TTC549 (cell line): ENCODE measurements at regions not wholly inside any gene's neighbourhood (a gene's known extent, or its start where the extent isn't known, plus 50 kb on each side); places are given as distances from the start of the nearest gene placed in this dataset.
"Not testable (repeated sequence)": the region's sequence is repeated elsewhere in the genome, so short reads cannot be mapped to it uniquely, and the experiment has no call there.

Experiments used
- FAIRE-seq: peaks from 2 replicates; lab custom pipeline; 2012; peaks lifted over from hg19 to GRCh38; lab: Jason Lieb, UNC

- FAIRE-seq: no peak
Observed at GRCh38 chr1:166307261-166308188, 140.7 kb upstream of the FAM78B start.

- FAIRE-seq: not testable (repeated sequence)
Observed at GRCh38 chr1:166316306-166316705, 149.5 kb upstream of the FAM78B start.

GRCh38 chr1:166322470-166322869 lies 155.7 kb upstream of the FAM78B start:
- no peak for FAIRE-seq

GRCh38 chr1:166327886-166328285 lies 161.1 kb upstream of the FAM78B start:
- FAIRE-seq: no peak

GRCh38 chr1:166328956-166329355 lies 162.2 kb upstream of the FAM78B start:
- FAIRE-seq: no peak

- FAIRE-seq: no peak
Observed at GRCh38 chr1:166330096-166330495, 163.3 kb upstream of the FAM78B start.

- no peak for FAIRE-seq
Observed at GRCh38 chr1:166338105-166338504, 171.3 kb upstream of the FAM78B start.

- FAIRE-seq: peak; percentile 43
Observed at GRCh38 chr1:166340709-166341108, 173.9 kb upstream of the FAM78B start.

GRCh38 chr1:166343276-166343675 lies 176.5 kb upstream of the FAM78B start:
- FAIRE-seq: no peak

GRCh38 chr1:166350490-166350889 lies 183.7 kb upstream of the FAM78B start:
- FAIRE-seq: no peak

- FAIRE-seq: no peak
Observed at GRCh38 chr1:166351676-166352075, 184.9 kb upstream of the FAM78B start.

- FAIRE-seq: no peak
Observed at GRCh38 chr1:166353213-166353612, 186.4 kb upstream of the FAM78B start.

GRCh38 chr1:166354406-166354805 lies 187.6 kb upstream of the FAM78B start:
- no peak for FAIRE-seq

- no peak for FAIRE-seq
Observed at GRCh38 chr1:166365081-166365480, 198.3 kb upstream of the FAM78B start.

GRCh38 chr1:166368030-166368429 lies 201.2 kb upstream of the FAM78B start:
- no peak for FAIRE-seq

- FAIRE-seq: no peak
Observed at GRCh38 chr1:166377896-166378295, 211.1 kb upstream of the FAM78B start.

GRCh38 chr1:166378805-166379204 lies 212.0 kb upstream of the FAM78B start:
- FAIRE-seq: no peak

GRCh38 chr1:166379447-166379846 lies 212.6 kb upstream of the FAM78B start:
- no peak for FAIRE-seq

GRCh38 chr1:166383137-166383536 lies 216.3 kb upstream of the FAM78B start:
- FAIRE-seq: no peak

GRCh38 chr1:166383635-166384346 lies 217.0 kb upstream of the FAM78B start:
- no peak for FAIRE-seq

- no peak for FAIRE-seq
Observed at GRCh38 chr1:166384948-166385347, 218.1 kb upstream of the FAM78B start.

GRCh38 chr1:166390366-166391033 lies 223.7 kb upstream of the FAM78B start:
- no peak for FAIRE-seq
